ENCODE measurements at regions not wholly inside any gene's neighbourhood (a gene's known extent, or its start where the extent isn't known, plus 50 kb on each side); places are given as distances from the start of the nearest gene placed in this dataset.

GRCh38 chr6:40855168-40855880, 183.7 kb downstream of the UNC5CL start:
- TF ChIP-seq CTCF (IDR thresholded peaks at IDR 0.05; ENCODE audit: insufficient read depth, low read length, poor library complexity, severe bottlenecking) (no peak), EZH2phosphoT487 (conservative IDR thresholded peaks at IDR 0.05; ENCODE audit: low read length) (no peak)
